Right lobe of liver (tissue), 6 donors: ENCODE measurements at regions not wholly inside any gene's neighbourhood (a gene's known extent, or its start where the extent isn't known, plus 50 kb on each side); places are given as distances from the start of the nearest gene placed in this dataset.
A peak's percentile ranks its signal among the peaks of the same experiment; 100 is the strongest.

ENCODE experiments used
- ATAC-seq, 4 donors: fragments of 200-7000 bp; cut with Tn5 transposase; one replicate each; pipeline ENCODE4 v1.9.1; 2020; ENCODE audit warnings: mild to moderate bottlenecking in 4 of 4, moderate library complexity in 4 of 4
- DNase-seq, 3 donors: peaks; one replicate each; pipeline ENCODE4 v3.0.0-alpha.2; 2020
- H3K27ac ChIP-seq, 3 donors: fragments of 200-600 bp; one replicate each; pipeline ENCODE4 v1.8.0; 2022
- H3K27me3 ChIP-seq, 2 donors: fragments of 200-600 bp; one replicate each; pipeline ENCODE4 v1.8.0; 2022
- H3K36me3 ChIP-seq, 4 donors: fragments of 200-600 bp; sonication (generic) in 1 of 4; one replicate each; pipeline versions ENCODE4 v1.5.1 to v1.8.0; 2017 to 2022; ENCODE audit warnings: control low read depth in 1 of 4
- H3K4me1 ChIP-seq, 4 donors: fragments of 200-600 bp; sonication (generic) in 1 of 4; one replicate each; pipeline versions ENCODE4 v1.5.1 to v1.8.0; 2017 to 2022; ENCODE audit warnings: control low read depth in 1 of 4
- H3K4me3 ChIP-seq, 3 donors: fragments of 200-600 bp; one replicate each; pipeline ENCODE4 v1.8.0; 2022
- H3K9me3 ChIP-seq, 4 donors: fragments of 200-600 bp; sonication (generic) in 1 of 4; one replicate each; pipeline versions ENCODE4 v1.5.1 to v1.8.0; 2017 to 2022; ENCODE audit warnings: control low read depth in 1 of 4
- CTCF ChIP-seq, 4 donors: fragments of 200-600 bp in 3 of 4; fragments of 450-650 bp in 1 of 4; IDR thresholded peaks; one replicate each; pipeline versions ENCODE4 v1.5.1 to v1.8.0; 2016 to 2022; ENCODE audit warnings: antibody characterized with exemption in 4 of 4, mild to moderate bottlenecking in 2 of 4
- POLR2A ChIP-seq: fragments of 450-650 bp; IDR thresholded peaks from one replicate; pipeline ENCODE4 v1.6.1; 2017; ENCODE audit warnings: antibody characterized with exemption, mild to moderate bottlenecking
- WGBS: methylation state at CpG from one replicate; pipeline ENCODE4 v1.1.6; 2018; ENCODE audit warnings: low coverage, low lambda C conversion rate; ENCODE audit not compliant: insufficient coverage; ENCODE audit errors: missing lambda C conversion rate; 5-methylcytosine and 5-hydroxymethylcytosine counted together
- intact Hi-C, 2 donors: fragments of 100-400 bp; cut with DNase I; formaldehyde crosslinking; loops; one replicate each; pipeline versions ENCODE4 v1.11.2 to v1.14.1; 2022
- donor health status: DM: no; HTN: yes; CAD: no.
- donor health status: DM: no; HTN: no; CAD: no.
- donor health status: DM: no; HTN: no; CAD: no.
- donor health status: DM: no; HTN: yes; CAD: no.
- donor health status: DM: no; HTN: yes; CAD: no.

DNA sequence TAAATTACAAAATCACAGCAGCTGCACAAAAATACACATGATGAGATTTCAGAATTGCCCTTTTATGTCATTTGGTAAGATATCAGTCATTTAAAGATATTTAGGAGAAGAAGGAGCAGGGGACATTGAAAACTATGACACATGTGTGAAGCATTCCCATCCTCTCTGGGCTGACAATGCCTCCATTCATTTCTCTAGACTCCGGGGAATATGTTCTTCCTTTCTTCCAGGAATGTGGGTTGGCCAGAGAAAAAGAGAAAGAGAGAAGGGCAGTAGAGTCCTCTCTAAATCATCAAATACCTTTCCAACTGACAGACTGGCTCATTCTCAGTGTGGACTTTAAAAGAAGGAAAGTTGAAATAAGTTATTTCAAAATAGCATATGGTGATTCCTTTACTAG is 205.6 kb upstream of the ADAMTSL1 start:
- no peaks in the 10 kb centered on the region for H3K4me1 ChIP-seq
- intact Hi-C loops = no loop called here
- DNase-seq (no peak), ATAC-seq (no peak)
- WGBS = 0% methylated on average over 1 of the region's 1 CpG
- no peaks in the 10 kb centered on the region for H3K9me3 ChIP-seq
- no peaks in the 10 kb centered on the region for H3K36me3 ChIP-seq
- H3K27me3 ChIP-seq = no peaks in the 10 kb centered on the region
- no peak overlapping the region for H3K27ac ChIP-seq
- TF ChIP-seq CTCF (IDR thresholded peaks at IDR 0.05) = no peak
- TF ChIP-seq POLR2A = no peak
- no peak overlapping the region for H3K4me3 ChIP-seq

DNA sequence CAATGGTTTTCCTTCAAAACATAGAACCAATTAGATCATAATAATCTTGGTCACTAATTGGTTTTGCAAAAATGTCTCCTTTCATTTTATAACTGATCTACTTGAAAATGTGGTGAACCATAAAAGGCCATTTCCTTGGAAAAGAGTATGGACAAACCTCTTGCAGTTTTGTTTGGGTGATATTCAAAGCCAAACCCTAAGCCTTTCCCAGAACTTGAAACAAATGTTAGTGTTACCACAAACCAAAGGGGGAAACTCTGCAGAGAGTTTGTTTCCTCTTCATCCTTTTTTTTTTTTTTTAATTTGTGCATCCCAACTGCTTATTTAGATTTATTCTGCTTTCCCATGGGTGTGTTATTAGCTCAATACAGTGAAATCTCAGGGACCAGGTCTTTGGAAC is 204.4 kb upstream of the ADAMTSL1 start:
- ATAC-seq = no peak

GRCh38 chr9:18274693-18275092 is 199.3 kb upstream of the ADAMTSL1 start:
- ATAC-seq (peak in 1 of 4 donors; percentile 28), DNase-seq (no peak)
- Histone ChIP-seq H3K36me3 (no peaks in the 10 kb centered on the region), H3K27me3 (no peaks in the 10 kb centered on the region), H3K4me3 (no peak overlapping the region), H3K4me1 (no peaks in the 10 kb centered on the region), H3K9me3 (no peaks in the 10 kb centered on the region), H3K27ac (no peak overlapping the region)
- WGBS = 4% methylated on average over 1 of the region's 1 CpG
- intact Hi-C loops = no loop called here
- no peak for TF ChIP-seq POLR2A
- no peak for TF ChIP-seq CTCF (IDR thresholded peaks at IDR 0.05)

More for the DNA sequence above, 204.4 kb upstream of the ADAMTSL1 start:
- DNase-seq = no peak
- H3K4me3 ChIP-seq = no peak overlapping the region
- TF ChIP-seq POLR2A = no peak
- no peak for TF ChIP-seq CTCF (IDR thresholded peaks at IDR 0.05)
- H3K9me3 ChIP-seq = no peaks in the 10 kb centered on the region
- H3K27me3 ChIP-seq = no peaks in the 10 kb centered on the region
- H3K27ac ChIP-seq = no peak overlapping the region
- H3K36me3 ChIP-seq = no peaks in the 10 kb centered on the region
- H3K4me1 ChIP-seq = no peaks in the 10 kb centered on the region
- intact Hi-C loops = no loop called here

GRCh38 chr9:18275313-18275990 is 198.5 kb upstream of the ADAMTSL1 start:
- no peaks in the 10 kb centered on the region for H3K27me3 ChIP-seq
- no peaks in the 10 kb centered on the region for H3K9me3 ChIP-seq
- no peak overlapping the region for H3K27ac ChIP-seq
- H3K36me3 ChIP-seq = no peaks in the 10 kb centered on the region
- intact Hi-C loops = no loop called here
- no peak overlapping the region for H3K4me3 ChIP-seq
- ATAC-seq = no peak
- H3K4me1 ChIP-seq = no peaks in the 10 kb centered on the region
- no peak for TF ChIP-seq POLR2A
- DNase-seq = no peak
- 63% methylated on average over 3 of the region's 3 CpGs for WGBS

DNA sequence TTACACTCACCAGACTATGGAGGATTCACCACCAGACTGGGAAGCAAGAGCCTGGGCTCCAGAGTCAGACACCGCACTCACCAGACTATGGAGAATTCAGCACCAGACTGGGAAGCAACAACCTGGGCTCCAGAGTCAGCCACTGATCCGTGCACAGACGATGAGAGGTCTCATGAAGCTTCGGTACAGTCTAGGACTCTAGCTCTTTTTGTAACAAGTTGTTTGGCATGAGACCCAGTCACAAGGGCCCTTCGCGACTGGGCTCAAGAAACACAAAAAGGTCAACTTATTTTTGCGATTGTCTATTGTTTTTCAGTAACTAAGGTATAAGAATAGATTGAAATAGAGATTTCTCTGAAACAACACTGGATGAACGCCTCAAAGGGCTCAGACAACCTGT is 192.7 kb upstream of the ADAMTSL1 start:
- H3K27ac ChIP-seq = no peak overlapping the region
- no peak for TF ChIP-seq CTCF (IDR thresholded peaks at IDR 0.05)
- no peak for TF ChIP-seq POLR2A
- no peak for DNase-seq
- 80% methylated on average over 2 of the region's 8 CpGs for WGBS
- no peaks in the 10 kb centered on the region for H3K36me3 ChIP-seq
- H3K9me3 ChIP-seq = no peaks in the 10 kb centered on the region
- no peak overlapping the region for H3K4me3 ChIP-seq
- H3K27me3 ChIP-seq = no peaks in the 10 kb centered on the region
- H3K4me1 ChIP-seq = no peaks in the 10 kb centered on the region
- intact Hi-C loops = no loop called here
- no peak for ATAC-seq
